HepG2 (cell line): ENCODE measurements at regions not wholly inside any gene's neighbourhood (a gene's known extent, or its start where the extent isn't known, plus 50 kb on each side); places are given as distances from the start of the nearest gene placed in this dataset.

Experiments
- HOXA7 ChIP-seq: sonication (generic); formaldehyde crosslinking; IDR thresholded peaks from 2 replicates; pipeline ENCODE4 v1.8.1; 2022; ENCODE audit warnings: mild to moderate bottlenecking, missing genetic modification reagents, moderate library complexity
- POLR2A ChIP-seq, 2 experiments: IDR thresholded peaks; 2 replicates each; pipeline ENCODE4 v1.6.1; 2011; ENCODE audit warnings: low read depth in 2 of 2, low read length in 2 of 2, mild to moderate bottlenecking in 1 of 2, moderate library complexity in 1 of 2; ENCODE audit not compliant: insufficient read depth in 1 of 2
- RELA ChIP-seq: sonication (generic); formaldehyde crosslinking; IDR thresholded peaks from 2 replicates; pipeline ENCODE4 v1.4.0; 2020; ENCODE audit warnings: missing genetic modification reagents
- REST ChIP-seq, 2 experiments: IDR thresholded peaks; 2 replicates each; pipeline ENCODE4 v1.6.1; 2011 to 2012; ENCODE audit warnings: low read length in 2 of 2, borderline replicate concordance in 1 of 2, low read depth in 1 of 2, mild to moderate bottlenecking in 1 of 2, moderate library complexity in 1 of 2
- SMAD1 ChIP-seq: sonication (generic); formaldehyde crosslinking; IDR thresholded peaks from 2 replicates; pipeline ENCODE4 v1.4.0; 2020; ENCODE audit warnings: missing genetic modification reagents, low read depth, mild to moderate bottlenecking, borderline replicate concordance
- XRCC5 ChIP-seq: fragments of 200-400 bp; formaldehyde crosslinking; optimal IDR thresholded peaks from 2 replicates; pipeline ENCODE3; 2017; ENCODE audit warnings: mild to moderate bottlenecking, low read length
- ZNF251 ChIP-seq: sonication (generic); formaldehyde crosslinking; IDR thresholded peaks from 2 replicates; pipeline ENCODE4 v1.9.0; 2021; ENCODE audit warnings: mild to moderate bottlenecking, missing genetic modification reagents
- ZNF552 ChIP-seq: sonication (generic); formaldehyde crosslinking; IDR thresholded peaks from 2 replicates; pipeline ENCODE4 v1.9.0; 2022; ENCODE audit warnings: missing genetic modification reagents, mild to moderate bottlenecking, borderline replicate concordance
- TF ChIP-seq, protein P1 (sequence below): sonication (generic); formaldehyde crosslinking; IDR thresholded peaks from 2 replicates; pipeline ENCODE4 v1.4.0; 2020; ENCODE audit warnings: missing genetic modification reagents
- TF ChIP-seq, protein P2 (sequence below): sonication (generic); formaldehyde crosslinking; conservative IDR thresholded peaks from 2 replicates; pipeline ENCODE4 v1.8.1; 2023; ENCODE audit warnings: missing genetic modification reagents

GRCh38 chr4:146073517-146073916 lies 102.0 kb upstream of the LSM6 start:
- TF ChIP-seq POLR2A (IDR thresholded peaks at IDR 0.05; ENCODE audit: insufficient read depth in 1 of 2, low read depth in 2 of 2, low read length in 2 of 2) (no peak), HOXA7 (CRISPR knock-in tag) (no peak), ZNF552 (CRISPR knock-in tag) (no peak), RELA (CRISPR knock-in tag) (no peak), SMAD1 (CRISPR knock-in tag) (no peak), REST (IDR thresholded peaks at IDR 0.05; ENCODE audit: borderline replicate concordance in 1 of 2, low read depth in 1 of 2, low read length in 2 of 2) (no peak), XRCC5 (no peak), ZNF251 (CRISPR knock-in tag) (no peak)
- TF ChIP-seq, protein P1, sequence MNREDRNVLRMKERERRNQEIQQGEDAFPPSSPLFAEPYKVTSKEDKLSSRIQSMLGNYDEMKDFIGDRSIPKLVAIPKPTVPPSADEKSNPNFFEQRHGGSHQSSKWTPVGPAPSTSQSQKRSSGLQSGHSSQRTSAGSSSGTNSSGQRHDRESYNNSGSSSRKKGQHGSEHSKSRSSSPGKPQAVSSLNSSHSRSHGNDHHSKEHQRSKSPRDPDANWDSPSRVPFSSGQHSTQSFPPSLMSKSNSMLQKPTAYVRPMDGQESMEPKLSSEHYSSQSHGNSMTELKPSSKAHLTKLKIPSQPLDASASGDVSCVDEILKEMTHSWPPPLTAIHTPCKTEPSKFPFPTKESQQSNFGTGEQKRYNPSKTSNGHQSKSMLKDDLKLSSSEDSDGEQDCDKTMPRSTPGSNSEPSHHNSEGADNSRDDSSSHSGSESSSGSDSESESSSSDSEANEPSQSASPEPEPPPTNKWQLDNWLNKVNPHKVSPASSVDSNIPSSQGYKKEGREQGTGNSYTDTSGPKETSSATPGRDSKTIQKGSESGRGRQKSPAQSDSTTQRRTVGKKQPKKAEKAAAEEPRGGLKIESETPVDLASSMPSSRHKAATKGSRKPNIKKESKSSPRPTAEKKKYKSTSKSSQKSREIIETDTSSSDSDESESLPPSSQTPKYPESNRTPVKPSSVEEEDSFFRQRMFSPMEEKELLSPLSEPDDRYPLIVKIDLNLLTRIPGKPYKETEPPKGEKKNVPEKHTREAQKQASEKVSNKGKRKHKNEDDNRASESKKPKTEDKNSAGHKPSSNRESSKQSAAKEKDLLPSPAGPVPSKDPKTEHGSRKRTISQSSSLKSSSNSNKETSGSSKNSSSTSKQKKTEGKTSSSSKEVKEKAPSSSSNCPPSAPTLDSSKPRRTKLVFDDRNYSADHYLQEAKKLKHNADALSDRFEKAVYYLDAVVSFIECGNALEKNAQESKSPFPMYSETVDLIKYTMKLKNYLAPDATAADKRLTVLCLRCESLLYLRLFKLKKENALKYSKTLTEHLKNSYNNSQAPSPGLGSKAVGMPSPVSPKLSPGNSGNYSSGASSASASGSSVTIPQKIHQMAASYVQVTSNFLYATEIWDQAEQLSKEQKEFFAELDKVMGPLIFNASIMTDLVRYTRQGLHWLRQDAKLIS (CRISPR knock-in tag), result no peak
- TF ChIP-seq, protein P2, sequence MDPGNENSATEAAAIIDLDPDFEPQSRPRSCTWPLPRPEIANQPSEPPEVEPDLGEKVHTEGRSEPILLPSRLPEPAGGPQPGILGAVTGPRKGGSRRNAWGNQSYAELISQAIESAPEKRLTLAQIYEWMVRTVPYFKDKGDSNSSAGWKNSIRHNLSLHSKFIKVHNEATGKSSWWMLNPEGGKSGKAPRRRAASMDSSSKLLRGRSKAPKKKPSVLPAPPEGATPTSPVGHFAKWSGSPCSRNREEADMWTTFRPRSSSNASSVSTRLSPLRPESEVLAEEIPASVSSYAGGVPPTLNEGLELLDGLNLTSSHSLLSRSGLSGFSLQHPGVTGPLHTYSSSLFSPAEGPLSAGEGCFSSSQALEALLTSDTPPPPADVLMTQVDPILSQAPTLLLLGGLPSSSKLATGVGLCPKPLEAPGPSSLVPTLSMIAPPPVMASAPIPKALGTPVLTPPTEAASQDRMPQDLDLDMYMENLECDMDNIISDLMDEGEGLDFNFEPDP, result no peak
